K562 (cell line): ENCODE measurements at regions not wholly inside any gene's neighbourhood (a gene's known extent, or its start where the extent isn't known, plus 50 kb on each side); places are given as distances from the start of the nearest gene placed in this dataset.

Experiments
- CBFB ChIP-seq: sonication (generic); formaldehyde crosslinking; IDR thresholded peaks from 2 replicates; pipeline ENCODE4 v1.4.0; 2020; ENCODE audit warnings: mild to moderate bottlenecking, missing genetic modification reagents
- FOXP1 ChIP-seq: sonication (generic); formaldehyde crosslinking; IDR thresholded peaks from 2 replicates; pipeline ENCODE4 v1.8.0; 2022; ENCODE audit warnings: mild to moderate bottlenecking, missing genetic modification reagents
- POLR2A ChIP-seq: fragments of 450-650 bp; conservative IDR thresholded peaks from 2 replicates; pipeline ENCODE4 v1.6.1; 2016
- RFX1 ChIP-seq: fragments of 450-650 bp; IDR thresholded peaks from 2 replicates; pipeline ENCODE4 v1.6.1; 2016; ENCODE audit warnings: mild to moderate bottlenecking, moderate library complexity
- SMC3 ChIP-seq: conservative IDR thresholded peaks from 2 replicates; pipeline ENCODE4 v1.6.1; 2011; ENCODE audit warnings: low read depth, low read length, improper control_type of control experiment; ENCODE audit not compliant: insufficient read depth
- TF ChIP-seq, protein P1 (sequence below), 3 experiments: IDR thresholded peaks in 2 of 3; conservative IDR thresholded peaks in 1 of 3; 2 replicates each; pipeline ENCODE4 v1.5.1; 2011 to 2012; ENCODE audit warnings: low read length in 3 of 3, mild to moderate bottlenecking in 3 of 3, control low read depth in 2 of 3, improper control_type of control experiment in 1 of 3, inconsistent platforms in 1 of 3, low read depth in 1 of 3, mixed read lengths in 1 of 3, moderate library complexity in 1 of 3; ENCODE audit not compliant: insufficient read depth in 2 of 3
- TF ChIP-seq, protein P2 (sequence below): fragments of 250-450 bp; sonication (Bioruptor Pico); IDR thresholded peaks from 2 replicates; pipeline ENCODE4 v1.8.0; 2021; ENCODE audit warnings: moderate library complexity, mild to moderate bottlenecking, inconsistent platforms

DNA sequence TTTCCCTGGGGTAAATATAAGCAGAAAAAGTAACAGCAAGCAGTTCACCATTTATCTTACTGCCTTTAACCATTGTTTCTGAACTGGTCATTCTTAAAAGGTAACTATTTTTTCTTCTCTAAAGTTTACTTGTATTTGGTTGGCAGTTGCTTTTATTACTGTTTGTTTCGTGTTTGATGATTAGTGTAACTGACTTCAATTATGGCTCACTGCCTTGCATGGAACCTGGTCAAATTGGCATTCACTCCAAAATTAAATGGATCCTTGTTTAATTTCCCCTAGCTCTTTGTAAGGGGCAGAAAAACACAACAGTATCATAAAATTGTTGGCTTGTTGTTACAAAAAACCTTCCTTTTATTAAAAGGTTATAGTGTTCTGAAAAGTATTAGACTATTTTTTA lies 1723.9 kb upstream of the CDH6 start:
- TF ChIP-seq CBFB (no peak), FOXP1 (no peak), SMC3 (no peak), POLR2A (no peak), RFX1 (no peak)
- TF ChIP-seq, protein P1, sequence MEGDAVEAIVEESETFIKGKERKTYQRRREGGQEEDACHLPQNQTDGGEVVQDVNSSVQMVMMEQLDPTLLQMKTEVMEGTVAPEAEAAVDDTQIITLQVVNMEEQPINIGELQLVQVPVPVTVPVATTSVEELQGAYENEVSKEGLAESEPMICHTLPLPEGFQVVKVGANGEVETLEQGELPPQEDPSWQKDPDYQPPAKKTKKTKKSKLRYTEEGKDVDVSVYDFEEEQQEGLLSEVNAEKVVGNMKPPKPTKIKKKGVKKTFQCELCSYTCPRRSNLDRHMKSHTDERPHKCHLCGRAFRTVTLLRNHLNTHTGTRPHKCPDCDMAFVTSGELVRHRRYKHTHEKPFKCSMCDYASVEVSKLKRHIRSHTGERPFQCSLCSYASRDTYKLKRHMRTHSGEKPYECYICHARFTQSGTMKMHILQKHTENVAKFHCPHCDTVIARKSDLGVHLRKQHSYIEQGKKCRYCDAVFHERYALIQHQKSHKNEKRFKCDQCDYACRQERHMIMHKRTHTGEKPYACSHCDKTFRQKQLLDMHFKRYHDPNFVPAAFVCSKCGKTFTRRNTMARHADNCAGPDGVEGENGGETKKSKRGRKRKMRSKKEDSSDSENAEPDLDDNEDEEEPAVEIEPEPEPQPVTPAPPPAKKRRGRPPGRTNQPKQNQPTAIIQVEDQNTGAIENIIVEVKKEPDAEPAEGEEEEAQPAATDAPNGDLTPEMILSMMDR (IDR thresholded peaks at IDR 0.05 in 2 of 3, conservative IDR thresholded peaks at IDR 0.05 in 1 of 3; ENCODE audit: insufficient read depth in 2 of 3, low read depth in 1 of 3, low read length in 3 of 3): no peak
- TF ChIP-seq, protein P2, sequence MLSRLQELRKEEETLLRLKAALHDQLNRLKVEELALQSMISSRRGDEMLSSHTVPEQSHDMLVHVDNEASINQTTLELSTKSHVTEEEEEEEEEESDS (CRISPR knock-in tag): no peak
